NCI-H1436 (cell line): ENCODE measurements at regions not wholly inside any gene's neighbourhood (a gene's known extent, or its start where the extent isn't known, plus 50 kb on each side); places are given as distances from the start of the nearest gene placed in this dataset.

ENCODE experiments used
- DNase-seq: peaks from one replicate; lab custom pipeline; 2025; lab: John Stamatoyannopoulos, UW

DNA sequence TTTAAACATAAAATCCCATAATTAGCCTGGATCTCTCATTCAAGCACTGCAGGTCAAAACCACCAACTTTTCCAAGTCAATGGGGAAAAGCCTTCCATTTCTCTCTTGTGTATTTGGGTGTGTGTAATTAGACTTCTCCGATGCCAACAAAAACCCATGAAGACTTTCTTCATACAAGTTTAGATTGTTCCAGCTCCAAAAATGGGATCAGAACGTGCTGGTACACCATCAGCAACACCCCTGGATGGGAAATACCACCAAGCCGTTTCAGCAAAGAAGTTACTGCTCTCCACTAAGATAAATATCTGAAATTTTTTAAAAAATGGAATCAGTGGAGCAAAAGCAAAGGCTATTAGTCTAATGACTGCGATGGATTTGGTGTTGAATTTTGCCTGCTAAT, 837.3 kb upstream of the SOX9 start:
- no peak for DNase-seq

DNA sequence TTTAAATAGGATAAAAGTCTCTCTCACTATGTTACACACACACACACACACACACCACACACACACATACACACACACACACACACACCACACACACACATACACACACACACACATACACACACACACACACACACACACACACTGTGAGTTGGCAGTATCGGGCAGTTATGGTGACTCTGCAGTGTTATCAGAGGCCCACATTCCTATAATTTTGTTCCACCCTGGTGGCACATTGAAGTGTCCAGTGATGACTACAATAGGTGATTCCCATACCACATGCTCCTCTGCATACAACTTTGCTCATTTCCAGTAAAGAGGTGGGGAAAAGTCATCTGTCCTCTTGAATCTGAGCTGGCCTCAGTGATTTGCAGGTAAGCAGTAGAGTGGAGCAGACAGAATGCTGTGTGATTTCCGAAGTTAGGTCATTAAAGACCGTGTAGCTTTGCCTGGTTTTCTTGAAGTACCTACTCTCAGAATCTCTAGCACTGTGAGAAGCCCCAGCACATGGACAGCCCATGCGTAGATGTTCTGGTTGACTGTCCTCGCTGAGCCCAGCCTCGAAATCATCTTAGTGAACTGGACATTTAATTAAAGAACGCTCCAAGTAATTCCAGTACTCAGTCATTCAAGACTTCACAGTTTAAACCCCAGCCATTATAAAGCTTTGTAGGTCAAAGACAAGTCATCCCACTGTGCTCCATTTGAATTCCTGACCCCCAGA, 836.6 kb upstream of the SOX9 start:
- DNase-seq, result no peak

DNA sequence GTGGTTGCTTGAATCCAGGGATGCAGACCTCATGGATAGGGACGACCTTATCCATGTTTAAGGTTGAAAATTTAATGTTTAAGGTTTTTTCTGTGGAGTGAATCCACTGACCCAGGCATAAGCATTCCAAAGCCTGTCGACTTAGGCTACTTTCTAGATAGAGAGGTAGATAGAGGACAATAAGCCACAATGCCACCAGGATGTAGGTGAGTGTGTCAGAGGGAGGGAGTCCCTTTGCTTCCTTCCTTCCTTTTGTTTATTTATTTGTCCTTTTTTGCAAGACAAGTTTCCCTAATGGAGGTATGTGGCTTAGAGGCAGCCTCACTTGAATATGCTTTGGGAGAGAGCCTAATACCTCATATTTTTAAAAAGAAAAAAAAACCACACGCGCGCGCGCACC, 834.2 kb upstream of the SOX9 start:
- no peak for DNase-seq

DNA sequence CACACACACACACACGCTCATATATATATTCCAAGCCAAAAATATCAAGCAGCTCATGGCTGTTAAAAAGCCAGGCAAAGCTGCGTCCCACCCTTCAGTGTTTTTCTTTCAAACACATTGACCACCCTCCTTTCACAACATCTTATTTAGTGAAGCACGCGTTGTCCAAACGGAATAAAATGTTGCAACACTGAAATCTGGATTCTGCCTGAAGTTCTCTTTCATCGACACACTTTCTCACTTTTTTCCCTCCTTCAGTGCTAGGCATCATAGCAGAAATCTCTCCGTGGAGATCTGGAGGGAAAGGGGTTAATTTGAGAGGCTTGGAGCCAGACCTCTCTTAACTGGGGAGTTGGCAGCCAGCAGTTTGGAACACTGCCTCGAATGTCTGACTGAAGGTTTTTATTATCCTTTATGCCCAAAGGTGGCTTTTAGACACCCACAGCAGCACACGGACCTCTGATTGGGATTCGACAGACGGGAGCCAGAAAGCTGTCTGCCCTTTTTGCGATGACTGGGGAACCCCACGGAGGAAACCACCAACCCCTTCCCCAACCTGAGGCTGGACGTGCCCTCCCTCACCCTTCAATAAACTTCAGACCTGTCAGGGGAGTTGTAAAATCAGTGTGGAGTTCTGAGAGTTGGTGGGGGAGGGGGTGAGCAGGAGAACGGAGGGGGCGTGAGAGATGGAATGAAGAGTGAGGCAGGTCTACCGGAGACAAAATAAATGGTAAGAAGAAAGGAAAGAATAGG, 833.6 kb upstream of the SOX9 start:
- DNase-seq, result no peak

DNA sequence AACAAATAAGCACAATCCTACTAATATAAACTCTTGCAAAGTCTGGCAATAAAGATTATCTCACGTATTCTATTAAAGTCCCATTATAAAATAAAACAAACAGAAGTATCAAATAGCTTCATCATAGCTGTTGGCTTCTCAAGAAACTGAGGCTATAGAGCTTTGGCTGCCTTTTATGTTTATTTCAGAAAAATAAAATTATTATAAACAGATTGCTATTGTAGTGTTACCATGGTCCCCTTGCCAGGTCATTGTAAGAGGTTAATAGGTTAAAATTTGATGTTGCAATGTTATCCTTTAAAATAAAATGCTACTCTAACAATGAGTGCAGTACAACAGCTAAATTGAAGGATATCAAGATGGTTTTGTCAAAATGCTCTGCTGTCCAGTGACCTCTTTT, 828.8 kb upstream of the SOX9 start:
- DNase-seq, result no peak

DNA sequence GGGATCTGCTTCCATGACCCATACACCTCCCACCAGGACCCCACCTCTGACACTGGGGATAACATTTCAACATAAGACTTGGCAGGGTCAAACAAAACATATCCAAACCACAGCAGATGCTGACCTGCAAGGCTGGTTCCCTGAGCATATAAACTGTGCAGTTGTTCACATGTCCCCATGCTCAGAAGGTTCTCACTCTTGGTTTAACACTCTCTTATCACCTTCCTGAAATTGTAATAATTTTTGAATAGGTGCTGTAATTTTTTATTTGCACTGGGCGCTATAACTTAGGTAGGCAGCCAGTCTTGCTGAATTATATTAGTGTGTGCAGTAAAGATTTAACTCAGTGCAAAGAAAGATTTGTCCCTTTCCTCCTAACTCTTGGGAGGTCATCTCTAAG, 824.8 kb upstream of the SOX9 start:
- no peak for DNase-seq

DNA sequence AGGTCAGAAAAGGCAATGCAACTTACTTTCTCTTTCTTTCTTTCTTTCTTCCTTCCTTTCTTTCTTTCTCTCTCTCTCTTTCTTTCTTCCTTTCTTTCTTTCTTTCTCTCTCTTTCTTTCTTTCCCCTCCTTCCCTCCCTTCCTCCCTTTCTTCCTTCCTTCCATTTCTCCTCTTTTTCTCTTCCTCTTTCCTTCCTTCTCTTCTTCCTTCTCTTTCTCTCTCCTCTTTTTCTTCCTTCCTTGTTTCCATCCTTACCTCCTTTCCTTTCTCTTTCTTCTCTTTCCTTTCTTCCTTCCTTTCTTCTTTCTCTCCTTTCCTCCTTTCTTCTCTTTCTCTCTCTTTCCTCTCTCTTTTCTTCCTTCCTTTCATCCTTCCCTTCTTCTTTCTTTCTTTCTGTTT, 819.8 kb upstream of the SOX9 start:
- no peak for DNase-seq

DNA sequence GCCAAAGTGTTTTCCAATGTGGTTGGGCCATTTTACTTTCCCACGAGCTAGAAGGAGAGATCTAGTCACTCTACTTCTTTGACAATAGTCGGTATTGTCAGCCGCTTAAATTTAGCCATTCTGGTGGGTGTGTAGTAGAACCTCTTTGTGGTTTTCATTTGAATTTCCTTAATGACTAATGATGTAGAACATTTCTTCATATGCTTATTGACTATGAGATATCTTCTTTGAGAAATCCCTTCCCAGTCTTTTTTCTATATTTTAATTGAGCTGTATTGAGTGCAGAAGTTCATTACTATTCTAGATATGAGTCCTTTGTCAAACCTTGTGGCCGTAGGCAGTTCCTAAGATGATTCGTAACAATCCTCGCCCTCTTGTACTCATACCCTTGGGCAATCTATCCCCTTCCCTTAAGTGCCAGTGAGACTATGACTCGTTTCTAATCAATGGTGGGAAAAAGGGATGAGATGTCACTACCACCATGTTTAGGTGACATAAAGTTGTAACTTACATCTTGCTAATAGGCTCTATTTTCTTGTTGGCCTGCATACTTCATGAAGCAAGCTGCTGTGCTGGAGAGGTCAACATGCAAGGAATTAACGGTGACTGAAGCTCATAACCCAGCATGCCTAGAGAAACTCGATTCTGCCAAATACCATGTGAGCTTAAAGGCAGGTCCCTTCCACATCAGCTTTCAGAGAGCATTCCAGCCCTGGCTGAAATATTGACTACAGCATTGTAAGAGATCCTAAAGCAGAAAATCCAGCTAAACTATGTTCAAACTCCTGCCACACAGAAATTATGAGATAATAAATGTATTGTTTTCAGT, 817.9 kb upstream of the SOX9 start:
- no peak for DNase-seq

DNA sequence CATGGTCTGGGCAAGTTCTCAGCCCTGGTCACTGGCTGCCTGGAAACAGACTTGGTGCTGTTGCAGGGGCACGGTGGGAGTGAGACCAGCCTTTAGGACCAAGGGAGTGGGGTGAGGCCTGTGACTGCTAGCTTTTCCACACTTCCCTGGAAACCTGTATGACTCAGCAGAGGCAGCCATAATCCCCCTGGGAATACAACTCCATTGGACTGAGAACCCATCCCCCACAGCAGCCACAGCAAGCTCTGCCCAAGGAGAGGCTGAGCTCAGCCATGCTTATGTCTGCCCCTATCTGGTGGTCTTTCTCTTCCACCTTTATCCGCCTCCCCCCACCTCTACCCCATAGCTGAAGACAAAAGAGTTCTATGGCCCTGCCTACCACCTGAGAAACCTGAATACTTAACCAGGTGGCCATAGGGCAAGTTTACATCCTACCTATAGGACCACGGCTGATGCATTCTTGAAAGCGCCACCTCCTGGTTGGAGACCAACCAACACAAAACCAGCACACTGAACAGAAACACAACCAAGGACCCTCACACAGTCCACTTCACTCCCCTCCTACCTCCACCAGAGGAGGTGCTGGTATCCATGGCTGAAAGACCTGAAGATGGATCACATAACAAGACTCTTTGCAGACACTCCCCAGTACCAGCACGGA, 816.2 kb upstream of the SOX9 start:
- DNase-seq, result no peak

DNA sequence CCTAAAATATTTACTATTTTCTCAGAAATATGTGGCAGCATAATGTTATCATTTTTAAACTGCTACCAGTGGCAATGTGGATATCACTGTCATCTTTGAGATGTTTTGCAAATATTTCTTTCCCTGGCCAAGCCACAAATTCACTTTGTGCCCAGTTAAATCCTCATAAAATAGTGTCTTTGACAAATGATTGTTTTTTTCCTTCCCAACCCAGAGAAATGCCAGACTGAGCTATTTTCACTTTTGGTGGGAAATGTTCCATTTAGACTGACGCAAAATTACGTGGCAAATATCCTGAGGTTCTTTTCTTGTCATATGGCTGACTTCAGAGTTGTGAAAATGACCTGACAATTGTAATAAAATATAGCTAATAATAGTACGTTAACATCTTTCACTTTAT, 807.0 kb upstream of the SOX9 start:
- no peak for DNase-seq

DNA sequence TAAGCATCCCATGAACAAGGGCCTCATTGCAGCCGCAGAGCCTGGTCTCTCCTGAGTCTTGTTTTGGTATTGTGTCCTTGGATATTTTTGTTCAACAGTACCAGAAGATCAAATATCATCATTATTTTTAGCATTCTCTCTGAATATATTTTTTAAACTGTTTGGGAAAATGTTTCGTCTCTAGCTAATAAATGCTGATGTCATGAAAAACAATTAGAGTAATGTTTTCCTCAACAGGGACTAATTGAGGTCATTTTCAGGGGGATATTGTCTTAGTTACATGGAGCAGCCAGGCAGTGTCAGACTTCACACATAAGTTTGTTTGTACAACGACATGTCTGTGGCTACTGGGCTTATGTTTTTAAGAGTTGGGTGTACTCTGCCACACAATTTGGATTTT, 805.3 kb upstream of the SOX9 start:
- no peak for DNase-seq

DNA sequence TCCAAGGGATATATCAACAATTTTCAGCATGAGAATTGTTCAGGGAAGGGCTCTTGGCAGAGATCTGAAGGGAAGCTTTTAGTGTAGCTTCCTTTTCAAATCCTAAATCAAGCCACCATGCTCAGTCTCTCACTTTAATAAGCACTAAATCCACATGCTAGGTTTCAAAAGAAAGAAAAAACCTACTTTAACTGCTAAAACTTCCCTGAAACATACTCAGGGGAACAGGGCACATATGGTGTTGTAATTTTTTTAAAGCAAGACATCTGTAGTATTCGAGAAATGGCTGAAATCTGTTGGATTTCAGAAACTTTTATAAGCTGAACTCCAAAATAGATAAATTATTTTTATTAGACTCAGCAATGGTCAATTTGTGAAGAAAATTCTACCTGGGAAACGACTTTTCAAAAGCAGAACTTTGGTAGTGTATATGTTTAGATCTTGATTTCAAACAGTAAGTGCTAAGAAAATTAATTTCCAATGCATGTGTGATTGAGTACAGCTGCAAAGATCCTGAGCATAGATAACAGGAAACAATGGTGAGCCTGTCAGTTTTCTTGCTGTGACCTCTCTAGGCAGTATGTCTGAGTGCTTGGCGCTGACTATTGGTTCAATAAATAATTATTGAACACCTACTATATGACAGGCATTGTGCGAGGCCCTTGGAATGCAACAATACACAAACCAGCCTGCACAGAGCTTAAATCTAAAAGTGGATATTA, 804.5 kb upstream of the SOX9 start:
- no peak for DNase-seq

DNA sequence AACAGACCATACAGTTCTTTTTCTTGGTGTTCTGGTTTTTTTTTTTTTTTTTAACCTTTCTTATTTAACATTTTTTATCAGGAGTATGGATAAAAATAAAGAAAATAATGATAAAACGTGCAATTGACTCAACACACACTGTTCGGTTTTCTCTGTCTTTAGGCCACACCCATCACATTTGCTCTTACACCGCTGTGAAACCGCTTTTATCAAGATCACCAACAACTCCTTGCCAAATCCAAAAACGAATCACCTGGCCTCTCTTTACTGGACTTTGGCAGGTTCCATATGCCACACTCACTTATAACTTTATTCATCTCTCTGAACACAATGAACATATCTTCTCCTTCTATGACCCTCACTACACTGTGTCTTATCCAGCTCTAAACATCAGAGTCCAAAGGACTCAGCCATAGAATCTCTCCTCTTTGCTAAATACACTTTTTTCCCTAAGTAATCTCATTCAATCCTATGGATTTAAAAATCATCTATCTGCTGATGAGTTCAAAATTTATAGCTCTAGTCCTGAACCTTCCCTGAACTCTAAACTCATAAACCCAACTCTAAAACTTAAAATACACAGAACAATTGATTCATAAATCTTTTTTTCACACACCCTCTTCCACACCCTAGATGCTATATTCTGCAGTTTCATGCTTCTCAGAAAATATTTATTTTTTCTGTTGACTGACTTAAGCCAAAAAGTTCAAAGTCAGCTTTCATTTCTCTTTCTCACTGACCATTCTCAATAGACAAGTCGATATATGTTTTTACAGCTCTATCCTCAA, 800.6 kb upstream of the SOX9 start:
- no peak for DNase-seq

DNA sequence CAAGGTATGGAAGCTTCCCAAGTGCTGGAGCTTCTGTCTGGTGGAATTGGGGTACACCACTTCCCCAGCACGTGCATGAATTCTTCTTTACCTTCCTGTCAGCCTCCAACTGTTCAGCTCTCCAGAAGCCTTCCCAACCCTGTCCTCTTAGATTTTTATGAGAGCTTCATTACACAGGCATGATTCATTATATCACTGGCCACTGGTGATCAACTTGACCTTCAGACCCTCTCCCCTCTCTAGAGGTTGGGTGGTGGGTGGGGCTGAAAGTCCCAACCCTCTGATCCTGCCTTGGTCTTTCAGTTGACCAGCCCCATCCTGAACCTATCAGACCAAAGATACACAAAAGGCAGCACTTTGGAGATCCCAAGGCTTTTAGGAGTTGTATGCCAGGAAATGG, 795.7 kb upstream of the SOX9 start:
- DNase-seq, result no peak

DNA sequence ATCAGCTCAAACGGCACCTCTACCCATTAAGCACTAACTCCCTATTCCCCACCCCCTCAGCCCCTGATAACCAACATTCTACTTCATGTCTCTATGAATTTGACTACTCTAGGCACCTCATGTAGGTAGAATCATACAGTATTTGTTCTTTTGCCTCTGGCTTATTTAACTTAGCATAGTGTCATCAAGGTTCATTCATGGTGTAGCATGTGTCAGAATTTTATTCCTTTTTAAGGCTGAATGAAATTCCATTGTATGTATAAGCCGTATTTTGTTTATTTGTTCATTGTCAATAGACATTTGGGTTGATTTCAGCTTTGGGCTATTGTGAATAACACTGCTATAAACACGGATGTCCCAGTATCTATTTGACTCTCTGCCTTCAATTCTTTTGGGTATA, 794.9 kb upstream of the SOX9 start:
- no peak for DNase-seq

DNA sequence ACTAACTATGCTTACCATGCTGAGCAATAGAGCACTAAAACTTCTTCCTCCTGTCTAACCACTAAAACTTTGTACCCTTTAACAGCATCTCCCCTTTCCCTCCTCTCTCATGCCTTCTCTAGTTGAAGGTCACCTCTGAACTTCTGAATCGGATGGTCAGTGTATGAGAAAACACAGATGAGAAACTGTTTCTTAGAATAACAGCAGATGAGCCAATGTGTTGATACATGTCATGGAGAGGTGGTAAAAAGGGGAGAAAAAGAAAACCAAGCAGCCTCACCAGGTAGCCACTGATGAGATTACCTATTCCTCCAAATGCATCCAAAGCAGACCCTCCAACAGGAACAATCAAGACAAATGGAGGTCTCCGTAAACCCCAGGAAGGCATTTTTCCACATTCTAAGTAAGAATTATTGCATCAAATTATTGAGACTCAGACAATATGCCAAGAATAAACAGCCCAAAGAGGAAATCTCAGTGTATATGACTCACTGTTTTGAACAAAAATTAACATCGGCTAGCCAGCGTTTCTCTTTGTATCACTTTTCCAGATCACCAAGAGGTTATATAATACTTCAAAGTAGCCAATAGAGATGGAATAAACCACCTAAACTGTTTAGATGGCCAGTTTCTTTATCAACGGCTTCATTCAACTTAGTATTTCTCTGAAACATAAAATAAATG, 793.3 kb upstream of the SOX9 start:
- no peak for DNase-seq

DNA sequence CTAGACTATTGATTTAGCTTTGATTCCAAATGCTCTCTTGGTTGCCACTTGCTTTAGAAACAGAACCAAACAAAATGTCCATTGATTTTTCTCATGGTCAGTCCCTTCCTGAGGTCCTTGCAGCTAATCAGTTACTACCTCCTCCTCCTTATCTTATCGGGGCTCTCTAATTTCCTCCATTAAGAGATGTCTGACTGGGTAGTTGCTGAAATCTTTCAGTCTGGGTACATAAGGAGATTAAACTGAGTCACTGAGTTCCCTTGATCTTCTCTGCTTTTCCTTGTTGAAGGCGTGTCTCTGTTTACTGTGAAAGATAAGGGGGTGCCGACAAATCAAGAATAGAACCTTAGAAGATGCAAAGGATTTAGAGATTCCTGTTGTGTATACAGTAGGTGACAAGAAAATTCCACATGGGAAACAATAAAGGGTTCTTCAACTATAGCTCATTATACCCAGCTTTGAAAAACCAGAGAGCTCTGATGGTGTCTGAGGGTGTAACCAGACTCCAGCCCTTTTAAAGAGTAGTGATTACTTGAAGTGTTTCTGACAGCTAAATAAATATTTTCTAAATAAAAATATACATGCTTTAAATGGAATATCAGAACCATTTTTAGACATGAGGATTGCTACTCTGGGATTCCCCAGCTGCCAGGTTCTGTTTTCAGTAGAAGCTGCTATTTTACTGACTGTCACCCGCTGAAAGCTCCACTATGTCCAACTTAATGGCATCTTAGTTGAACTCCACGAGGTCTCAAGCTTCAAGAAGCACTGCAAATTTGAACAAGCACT, 791.3 kb upstream of the SOX9 start:
- peak; percentile 32 for DNase-seq

DNA sequence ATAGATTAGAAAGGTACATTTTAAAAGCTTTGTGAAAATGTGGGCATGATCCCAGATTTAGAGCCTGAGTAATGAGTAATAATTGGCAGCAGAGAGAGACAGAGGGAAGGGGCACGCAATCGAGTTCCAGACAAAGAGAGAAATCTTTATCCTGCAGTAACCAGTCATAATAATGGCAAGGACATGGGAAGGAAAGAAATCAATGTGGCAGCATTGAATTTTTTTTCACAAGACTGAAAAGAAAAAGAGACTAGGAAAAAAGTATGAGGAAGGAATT, 790.8 kb upstream of the SOX9 start:
- DNase-seq, result peak; percentile 25

DNA sequence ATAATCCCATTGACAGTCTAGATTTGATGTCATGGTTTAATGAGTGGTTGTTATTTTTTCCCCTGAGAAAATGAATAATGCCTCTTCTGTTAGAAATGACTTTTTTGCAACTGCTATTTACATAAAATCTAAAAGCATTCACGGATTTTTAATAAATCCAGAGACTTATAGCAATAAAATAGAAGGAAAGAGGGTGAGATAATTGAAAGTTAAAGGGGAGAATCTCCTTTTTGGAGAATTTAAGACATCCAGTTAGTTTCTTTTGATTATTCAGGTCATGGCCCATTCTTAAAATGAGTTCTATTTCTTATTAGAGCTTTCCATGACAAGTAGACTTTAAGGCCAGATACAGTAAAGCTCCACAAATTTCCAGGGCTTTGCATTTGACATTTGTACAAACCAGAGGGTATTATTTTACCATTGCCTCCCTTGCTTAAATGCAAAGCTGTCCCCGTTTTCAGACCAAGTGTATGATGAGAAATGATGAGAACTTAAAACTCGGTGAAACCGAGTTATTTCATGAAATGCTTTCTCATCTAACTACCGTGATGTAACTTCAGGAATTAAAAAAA, 789.0 kb upstream of the SOX9 start:
- no peak for DNase-seq
